Epithelial cell of proximal tubule (primary cell): ENCODE measurements at regions not wholly inside any gene's neighbourhood (a gene's known extent, or its start where the extent isn't known, plus 50 kb on each side); places are given as distances from the start of the nearest gene placed in this dataset.

Source experiments
- DNase-seq: peaks from one replicate; pipeline ENCODE4 v3.0.0-alpha.2; 2011; ENCODE audit warnings: low read depth
- H3K4me3 ChIP-seq: 2 replicates; pipeline ENCODE4 v1.5.1; 2011; ENCODE audit warnings: low read depth, mild to moderate bottlenecking, low read length
- TF ChIP-seq, protein P1 (sequence below): conservative IDR thresholded peaks from 2 replicates; pipeline ENCODE4 v1.5.1; 2012; ENCODE audit warnings: low read depth, mild to moderate bottlenecking, low read length

DNA sequence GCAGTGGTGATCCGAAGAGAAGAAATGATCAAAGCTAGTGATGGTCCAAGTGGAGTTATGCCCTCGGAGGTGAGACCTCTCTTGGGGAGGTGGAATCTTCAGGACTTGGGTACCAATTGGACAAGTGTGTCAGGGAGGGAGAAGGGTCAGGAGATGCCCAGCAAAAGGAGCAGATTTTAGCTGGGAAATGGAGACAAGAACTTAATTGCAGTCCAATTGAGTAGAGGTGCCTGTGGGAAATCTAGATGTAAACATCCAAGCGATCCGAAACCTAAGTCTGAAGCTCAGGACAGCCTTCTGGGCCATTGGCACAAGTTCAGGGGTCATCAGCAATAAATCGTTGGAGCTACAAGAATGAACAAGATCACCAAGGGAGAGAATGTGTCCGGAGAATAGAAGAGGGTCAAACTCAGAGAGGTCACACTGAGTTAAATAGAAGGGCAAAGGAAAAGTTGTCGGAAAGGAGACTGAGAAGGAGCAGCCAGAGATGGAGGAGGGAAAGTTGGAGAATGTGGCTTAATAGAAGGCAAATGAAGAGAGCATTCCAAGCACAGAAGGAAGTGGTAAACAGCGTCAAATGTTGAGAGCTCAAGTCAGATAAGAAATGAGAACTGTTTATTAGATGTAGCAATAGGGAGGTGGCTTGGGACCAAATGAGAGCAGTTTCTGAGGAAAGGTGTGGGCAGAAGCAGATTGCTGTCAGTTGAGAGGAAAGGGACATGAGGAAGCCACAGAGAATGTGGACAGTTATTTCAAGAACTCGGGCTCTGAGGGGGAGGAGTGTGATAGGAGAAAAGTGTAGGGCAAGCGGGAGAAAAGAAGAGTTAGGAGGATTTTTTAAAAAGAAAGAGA lies 64.2 kb upstream of the FNDC3B start:
- H3K4me3 ChIP-seq = no peak overlapping the region
- DNase-seq = no peak
- TF ChIP-seq, protein P1, sequence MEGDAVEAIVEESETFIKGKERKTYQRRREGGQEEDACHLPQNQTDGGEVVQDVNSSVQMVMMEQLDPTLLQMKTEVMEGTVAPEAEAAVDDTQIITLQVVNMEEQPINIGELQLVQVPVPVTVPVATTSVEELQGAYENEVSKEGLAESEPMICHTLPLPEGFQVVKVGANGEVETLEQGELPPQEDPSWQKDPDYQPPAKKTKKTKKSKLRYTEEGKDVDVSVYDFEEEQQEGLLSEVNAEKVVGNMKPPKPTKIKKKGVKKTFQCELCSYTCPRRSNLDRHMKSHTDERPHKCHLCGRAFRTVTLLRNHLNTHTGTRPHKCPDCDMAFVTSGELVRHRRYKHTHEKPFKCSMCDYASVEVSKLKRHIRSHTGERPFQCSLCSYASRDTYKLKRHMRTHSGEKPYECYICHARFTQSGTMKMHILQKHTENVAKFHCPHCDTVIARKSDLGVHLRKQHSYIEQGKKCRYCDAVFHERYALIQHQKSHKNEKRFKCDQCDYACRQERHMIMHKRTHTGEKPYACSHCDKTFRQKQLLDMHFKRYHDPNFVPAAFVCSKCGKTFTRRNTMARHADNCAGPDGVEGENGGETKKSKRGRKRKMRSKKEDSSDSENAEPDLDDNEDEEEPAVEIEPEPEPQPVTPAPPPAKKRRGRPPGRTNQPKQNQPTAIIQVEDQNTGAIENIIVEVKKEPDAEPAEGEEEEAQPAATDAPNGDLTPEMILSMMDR = no peak

DNA sequence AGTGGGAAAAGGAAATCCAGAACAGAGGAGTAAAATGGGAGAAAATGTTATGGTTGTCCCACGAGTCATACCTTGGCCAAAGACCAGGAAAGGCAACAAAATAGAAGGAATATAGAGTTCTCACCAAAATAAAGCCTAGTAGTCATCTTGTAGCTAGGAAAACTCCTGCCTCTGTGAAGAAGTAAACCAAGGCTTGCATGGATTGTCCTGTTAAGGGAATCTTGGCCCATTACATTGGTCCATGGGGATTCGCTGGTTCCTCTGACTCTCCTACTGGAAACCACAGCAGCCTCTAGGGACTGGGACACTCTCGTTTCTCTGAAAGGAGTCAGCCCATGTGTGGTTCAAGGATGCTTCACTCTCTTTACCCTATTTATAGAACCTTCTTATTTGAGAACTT lies 62.9 kb upstream of the FNDC3B start:
- no peak overlapping the region for H3K4me3 ChIP-seq
- TF ChIP-seq, protein P1 = no peak
- no peak for DNase-seq

DNA sequence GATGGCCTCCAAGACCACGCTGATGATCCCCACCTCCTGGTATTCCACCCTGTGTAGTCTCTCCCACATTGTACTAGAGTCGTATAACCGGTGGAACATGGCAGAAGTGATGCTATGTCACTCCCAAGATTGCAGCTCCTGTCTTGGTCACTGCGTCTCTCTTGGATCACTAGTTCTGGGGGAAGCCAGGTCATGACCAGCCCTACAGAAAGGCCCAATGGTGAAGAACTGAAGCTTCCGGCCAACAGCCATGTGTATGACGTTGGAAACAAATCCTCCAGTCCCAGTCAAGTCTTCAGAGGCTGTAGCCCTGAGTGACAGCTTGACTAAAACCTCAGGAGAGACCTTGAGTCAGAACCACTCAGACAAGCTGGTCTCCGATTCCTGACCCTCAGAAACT lies 61.9 kb upstream of the FNDC3B start:
- TF ChIP-seq, protein P1 = no peak
- no peak overlapping the region for H3K4me3 ChIP-seq
- no peak for DNase-seq

DNA sequence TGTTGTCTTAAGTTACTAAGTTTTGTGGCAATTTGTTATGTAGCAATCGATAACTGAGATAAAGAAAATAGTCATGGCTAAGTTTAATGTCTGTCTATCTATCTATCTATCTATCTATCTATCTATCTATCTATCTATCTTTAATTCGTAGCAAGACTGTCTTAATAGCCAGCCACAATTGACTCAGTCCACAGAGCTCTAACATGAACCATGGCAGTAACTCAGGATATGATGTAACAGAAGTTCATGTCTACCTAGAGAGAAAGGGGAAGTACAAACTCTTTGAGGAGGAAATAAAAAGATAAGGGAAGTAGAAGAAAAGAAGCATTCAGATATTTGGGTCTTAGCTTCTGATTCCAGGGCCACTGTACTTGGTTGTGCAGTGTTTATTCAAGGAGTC lies 61.5 kb upstream of the FNDC3B start:
- H3K4me3 ChIP-seq = no peak overlapping the region
- TF ChIP-seq, protein P1 = no peak
- DNase-seq = no peak

DNA sequence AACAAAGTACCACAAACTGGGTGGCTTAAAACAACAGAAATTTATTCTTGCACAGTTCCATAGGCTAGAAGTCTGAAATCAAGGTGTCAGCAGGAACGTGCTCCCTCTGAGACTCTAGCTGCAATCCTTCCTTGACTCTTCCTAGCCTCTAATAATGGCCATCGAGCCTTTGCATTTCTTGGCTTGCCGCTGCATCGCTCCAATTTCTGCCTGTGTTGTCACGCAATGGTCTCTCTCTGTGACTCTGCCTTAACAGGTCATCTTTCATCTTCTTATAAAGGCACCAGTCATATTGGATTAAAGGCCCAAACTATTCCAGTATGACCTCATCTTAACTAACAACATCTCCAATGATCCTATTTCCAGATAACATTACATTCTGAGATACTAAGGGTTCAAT lies 61.0 kb upstream of the FNDC3B start:
- TF ChIP-seq, protein P1 = no peak
- no peak for DNase-seq
- no peak overlapping the region for H3K4me3 ChIP-seq

DNA sequence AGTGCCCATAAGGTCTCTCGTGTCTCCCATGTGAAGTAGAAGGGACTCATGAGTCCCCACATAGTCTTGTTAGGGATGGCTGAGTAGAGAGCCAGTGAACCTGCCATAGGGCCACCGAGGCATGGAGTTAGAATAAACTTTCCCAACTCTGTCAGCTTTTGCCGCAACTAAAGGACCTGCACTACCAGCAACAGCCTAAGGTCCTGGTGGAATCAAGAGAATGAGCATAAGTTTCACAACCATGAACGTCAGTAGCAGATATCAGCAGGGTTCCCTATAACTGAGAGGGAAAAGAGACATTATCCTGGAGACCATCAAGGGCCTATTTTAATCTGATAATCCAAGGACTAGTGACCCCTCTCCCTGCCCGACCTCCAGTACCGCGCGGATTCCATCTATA lies 60.3 kb upstream of the FNDC3B start:
- DNase-seq = no peak
- no peak overlapping the region for H3K4me3 ChIP-seq
- TF ChIP-seq, protein P1 = no peak
